22Rv1 (cell line): ENCODE measurements at regions not wholly inside any gene's neighbourhood (a gene's known extent, or its start where the extent isn't known, plus 50 kb on each side); places are given as distances from the start of the nearest gene placed in this dataset.

ENCODE experiments used
- ZFX ChIP-seq: fragments of 450-650 bp; IDR thresholded peaks from 2 replicates; pipeline ENCODE4 v1.6.1; 2017; ENCODE audit warnings: antibody characterized with exemption, borderline replicate concordance
- TF ChIP-seq, protein P1 (sequence below): fragments of 450-650 bp; IDR thresholded peaks from 2 replicates; pipeline ENCODE4 v1.5.1; 2017; ENCODE audit warnings: mild to moderate bottlenecking

DNA sequence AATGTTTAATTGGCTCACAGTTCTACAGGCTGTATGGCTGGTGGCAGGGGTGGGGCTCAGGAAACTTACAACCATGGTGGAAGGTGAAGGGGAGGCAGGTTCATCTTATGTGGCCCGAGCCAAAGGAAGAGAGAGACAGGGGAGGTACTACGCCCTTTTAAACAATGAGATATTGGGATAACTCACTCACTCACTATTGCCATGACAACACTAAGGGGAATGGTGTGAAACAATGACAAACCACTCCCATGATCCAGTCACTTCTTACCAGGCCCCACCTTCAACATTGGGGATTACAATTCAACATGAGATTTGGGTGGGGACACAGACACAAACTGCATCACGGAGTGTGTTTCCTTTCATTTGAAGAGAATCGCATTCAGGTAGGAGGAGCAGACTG is 220.9 kb downstream of the GADD45G start:
- TF ChIP-seq ZFX = no peak
- TF ChIP-seq, protein P1, sequence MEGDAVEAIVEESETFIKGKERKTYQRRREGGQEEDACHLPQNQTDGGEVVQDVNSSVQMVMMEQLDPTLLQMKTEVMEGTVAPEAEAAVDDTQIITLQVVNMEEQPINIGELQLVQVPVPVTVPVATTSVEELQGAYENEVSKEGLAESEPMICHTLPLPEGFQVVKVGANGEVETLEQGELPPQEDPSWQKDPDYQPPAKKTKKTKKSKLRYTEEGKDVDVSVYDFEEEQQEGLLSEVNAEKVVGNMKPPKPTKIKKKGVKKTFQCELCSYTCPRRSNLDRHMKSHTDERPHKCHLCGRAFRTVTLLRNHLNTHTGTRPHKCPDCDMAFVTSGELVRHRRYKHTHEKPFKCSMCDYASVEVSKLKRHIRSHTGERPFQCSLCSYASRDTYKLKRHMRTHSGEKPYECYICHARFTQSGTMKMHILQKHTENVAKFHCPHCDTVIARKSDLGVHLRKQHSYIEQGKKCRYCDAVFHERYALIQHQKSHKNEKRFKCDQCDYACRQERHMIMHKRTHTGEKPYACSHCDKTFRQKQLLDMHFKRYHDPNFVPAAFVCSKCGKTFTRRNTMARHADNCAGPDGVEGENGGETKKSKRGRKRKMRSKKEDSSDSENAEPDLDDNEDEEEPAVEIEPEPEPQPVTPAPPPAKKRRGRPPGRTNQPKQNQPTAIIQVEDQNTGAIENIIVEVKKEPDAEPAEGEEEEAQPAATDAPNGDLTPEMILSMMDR = no peak
